Fibroblast of skin of left quadriceps (primary cell): ENCODE measurements at regions not wholly inside any gene's neighbourhood (a gene's known extent, or its start where the extent isn't known, plus 50 kb on each side); places are given as distances from the start of the nearest gene placed in this dataset.

Experiments used
- DNase-seq, 2 experiments: peaks; one replicate each; pipeline ENCODE4 v3.0.0-alpha.2; 2013; ENCODE audit warnings: low read depth in 2 of 2

- no peak for DNase-seq
These were observed 177.3 kb downstream of the FGF1 start for GRCh38 chr5:142508591-142508990.

GRCh38 chr5:142507531-142508372, 178.1 kb downstream of the FGF1 start:
- no peak for DNase-seq

- no peak for DNase-seq
These were observed 179.1 kb downstream of the FGF1 start for GRCh38 chr5:142506756-142507155.

- DNase-seq, result no peak
These were observed 179.8 kb downstream of the FGF1 start for GRCh38 chr5:142506046-142506445.

DNA sequence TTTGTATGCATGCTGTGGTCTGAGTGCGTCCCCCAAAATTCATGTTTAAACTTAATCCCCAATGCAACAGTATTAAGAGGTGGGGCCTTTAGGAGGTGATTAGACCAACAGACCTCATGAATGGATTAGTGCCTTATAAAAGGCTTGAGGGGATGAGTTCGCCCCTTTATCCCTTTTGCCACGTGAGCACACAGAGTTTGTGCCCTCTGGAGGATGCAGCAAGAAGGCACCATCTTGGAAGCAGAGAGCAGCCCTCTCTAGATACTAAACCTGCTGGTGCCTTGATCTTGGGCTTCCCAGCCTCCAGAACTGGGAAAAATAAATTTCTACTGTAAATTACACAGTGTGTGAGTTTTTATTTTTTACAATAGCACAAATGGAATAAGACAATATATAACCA, 177.1 kb upstream of the SPRY4 start:
- no peak for DNase-seq

- no peak for DNase-seq
These were observed 175.5 kb upstream of the SPRY4 start for GRCh38 chr5:142500227-142500905.

- no peak for DNase-seq
These were observed 174.9 kb upstream of the SPRY4 start for GRCh38 chr5:142499591-142500226.

GRCh38 chr5:142498298-142498697, 173.5 kb upstream of the SPRY4 start:
- no peak for DNase-seq

GRCh38 chr5:142495531-142495930, 170.7 kb upstream of the SPRY4 start:
- DNase-seq, result peak; percentile 70 to 78

GRCh38 chr5:142493875-142494518, 169.2 kb upstream of the SPRY4 start:
- no peak for DNase-seq

DNA sequence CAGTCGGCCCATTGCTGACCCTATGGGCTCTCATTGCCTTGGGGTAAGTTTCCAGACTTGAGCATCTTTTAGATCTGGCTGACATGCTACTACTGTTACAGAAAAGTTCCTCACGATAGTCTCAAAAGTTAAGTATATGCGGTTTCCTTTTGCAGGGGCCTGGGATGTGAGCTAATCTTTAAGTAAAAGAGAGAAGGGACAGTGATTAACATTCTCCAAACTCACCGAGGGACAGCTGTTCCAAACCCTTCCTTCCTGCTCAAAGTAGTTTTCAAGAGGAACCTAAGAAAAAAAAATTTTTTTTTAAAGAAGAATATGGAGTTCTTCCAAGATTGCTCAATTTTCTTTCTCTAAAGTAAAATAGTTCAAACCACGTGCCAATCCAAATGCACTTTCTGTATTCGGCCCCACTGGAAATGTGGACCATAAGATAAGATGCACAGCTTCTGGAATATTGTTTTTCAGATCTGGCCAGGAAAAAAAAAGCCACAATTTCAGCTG, 168.0 kb upstream of the SPRY4 start:
- DNase-seq, result peak in 1 of 2 experiments; percentile 34

- DNase-seq, result no peak
These were observed 166.9 kb upstream of the SPRY4 start for GRCh38 chr5:142491679-142492078.

DNA sequence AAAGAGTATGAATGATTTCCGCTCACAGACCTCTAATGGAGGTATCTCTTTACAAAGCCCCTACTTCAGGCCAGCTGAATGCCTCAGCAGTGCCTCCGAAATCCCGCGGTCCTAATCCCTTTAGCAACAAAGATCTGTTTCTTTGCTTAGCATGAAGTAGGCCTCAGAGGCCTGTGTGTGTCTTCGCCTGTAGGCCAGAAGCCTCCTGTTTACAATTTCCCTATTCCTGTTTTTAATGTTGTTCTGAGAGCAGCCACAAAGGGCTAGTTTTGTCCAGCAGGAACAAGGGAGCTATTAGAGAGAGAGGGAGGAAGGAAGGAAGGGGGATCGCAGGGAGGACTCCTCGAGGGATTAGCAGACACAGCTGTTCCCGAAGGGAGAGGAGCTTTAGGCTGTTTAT, 166.4 kb upstream of the SPRY4 start:
- no peak for DNase-seq

- peak in 1 of 2 experiments; percentile 46 for DNase-seq
These were observed 161.8 kb upstream of the SPRY4 start for GRCh38 chr5:142486581-142486980.

DNA sequence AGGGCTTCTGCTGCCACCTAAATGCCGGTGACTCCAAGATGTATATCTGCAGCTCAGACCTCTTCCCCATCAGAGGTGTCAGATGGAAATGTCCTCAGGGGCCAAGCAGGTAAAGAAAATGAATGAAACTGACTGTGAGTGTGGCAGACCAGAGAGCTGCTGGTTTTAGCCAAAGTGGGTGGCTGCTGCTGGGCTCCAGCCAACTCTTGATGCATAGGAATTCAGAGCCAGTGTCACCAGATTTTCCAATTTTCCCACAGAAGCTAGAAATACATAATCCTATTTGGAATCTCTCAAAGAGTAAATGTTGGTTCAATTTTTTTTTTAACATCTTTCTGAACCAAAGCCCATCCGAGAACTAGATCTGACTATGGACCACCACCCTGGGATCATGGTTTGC, 161.2 kb upstream of the SPRY4 start:
- no peak for DNase-seq

DNA sequence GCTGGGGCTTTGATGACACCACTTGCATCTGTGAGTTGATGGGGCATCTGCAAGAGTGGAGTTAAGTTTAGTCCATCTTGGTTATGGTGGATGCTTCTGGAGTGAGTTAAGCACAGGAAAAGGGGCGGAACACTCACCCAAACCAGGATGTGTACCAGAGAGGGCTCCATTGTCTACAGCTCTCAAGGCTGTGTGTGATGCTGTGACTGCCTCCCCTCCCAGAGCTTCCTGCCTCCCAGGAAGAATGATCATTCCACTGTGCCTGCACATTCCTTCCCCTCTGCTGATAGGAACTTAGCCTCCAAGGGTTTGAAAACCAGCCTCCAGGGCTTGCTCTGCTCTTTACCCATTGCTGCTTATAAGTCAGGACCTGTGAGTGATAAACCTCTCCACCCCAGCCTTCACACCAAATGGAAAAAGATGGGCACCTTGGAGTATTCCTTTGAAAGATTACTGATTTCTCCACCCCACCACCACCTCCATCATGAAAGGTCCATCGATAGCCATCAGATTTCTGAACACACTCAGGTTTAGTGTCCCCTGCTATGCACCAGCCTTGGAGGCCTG, 160.1 kb upstream of the SPRY4 start:
- no peak for DNase-seq

- no peak for DNase-seq
These were observed 157.4 kb upstream of the SPRY4 start for GRCh38 chr5:142482207-142482606.

DNA sequence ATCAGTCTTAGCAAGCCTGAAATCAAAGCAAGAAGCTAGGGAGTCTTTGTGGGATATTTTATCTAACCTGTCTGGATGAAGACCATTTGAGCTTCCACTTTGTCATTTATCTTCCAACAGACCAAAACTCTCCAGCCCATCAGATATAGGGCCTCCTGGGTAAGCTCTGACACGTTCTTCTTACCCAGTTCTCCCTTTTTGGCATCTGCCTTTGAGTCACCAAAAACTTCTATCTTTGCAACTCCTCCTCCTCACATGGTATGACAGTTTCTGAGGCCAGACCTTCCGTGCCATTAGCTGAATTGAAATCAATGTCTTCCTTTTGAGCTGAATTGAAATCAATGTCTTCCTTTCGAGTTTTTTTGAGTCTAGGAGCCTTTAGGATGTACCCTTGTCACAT, 156.6 kb upstream of the SPRY4 start:
- no peak for DNase-seq

GRCh38 chr5:142479854-142480519, 155.2 kb upstream of the SPRY4 start:
- no peak for DNase-seq

DNA sequence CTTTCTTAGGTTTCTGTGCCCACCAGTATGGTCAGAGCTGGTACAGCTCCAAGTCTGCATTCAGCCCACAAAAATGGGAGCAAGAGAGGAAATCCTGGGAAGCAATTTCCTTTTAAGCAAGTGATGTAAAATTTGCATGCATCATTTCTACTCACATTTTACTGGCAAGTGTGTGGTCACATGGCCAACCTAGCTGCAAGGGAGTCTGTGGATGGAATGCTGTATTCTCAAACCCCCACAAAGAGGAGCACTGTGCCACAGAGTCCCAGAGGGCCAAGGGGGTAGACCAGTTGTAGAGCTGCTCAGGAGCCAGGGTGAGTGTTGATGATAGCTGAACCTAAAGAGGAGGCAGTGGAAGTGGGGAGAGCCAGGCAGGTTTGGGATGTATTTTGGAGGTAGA, 154.3 kb upstream of the SPRY4 start:
- DNase-seq, result no peak

- DNase-seq, result no peak
These were observed 153.3 kb upstream of the SPRY4 start for GRCh38 chr5:142478113-142478512.
